HG02885 (cell line): ENCODE measurements at regions not wholly inside any gene's neighbourhood (a gene's known extent, or its start where the extent isn't known, plus 50 kb on each side); places are given as distances from the start of the nearest gene placed in this dataset.

Experiments
- ATAC-seq: cut with Tn5 transposase; IDR thresholded peaks from one replicate; pipeline ENCODE4 v1.9.1; 2021; ENCODE audit warnings: mild to moderate bottlenecking; ENCODE audit not compliant: unreplicated experiment, poor library complexity

- ATAC-seq: no peak
Observed at GRCh38 chr6:208364-208763, 83.9 kb upstream of the DUSP22 start.

GRCh38 chr6:208938-209337, 83.3 kb upstream of the DUSP22 start:
- ATAC-seq: no peak

DNA sequence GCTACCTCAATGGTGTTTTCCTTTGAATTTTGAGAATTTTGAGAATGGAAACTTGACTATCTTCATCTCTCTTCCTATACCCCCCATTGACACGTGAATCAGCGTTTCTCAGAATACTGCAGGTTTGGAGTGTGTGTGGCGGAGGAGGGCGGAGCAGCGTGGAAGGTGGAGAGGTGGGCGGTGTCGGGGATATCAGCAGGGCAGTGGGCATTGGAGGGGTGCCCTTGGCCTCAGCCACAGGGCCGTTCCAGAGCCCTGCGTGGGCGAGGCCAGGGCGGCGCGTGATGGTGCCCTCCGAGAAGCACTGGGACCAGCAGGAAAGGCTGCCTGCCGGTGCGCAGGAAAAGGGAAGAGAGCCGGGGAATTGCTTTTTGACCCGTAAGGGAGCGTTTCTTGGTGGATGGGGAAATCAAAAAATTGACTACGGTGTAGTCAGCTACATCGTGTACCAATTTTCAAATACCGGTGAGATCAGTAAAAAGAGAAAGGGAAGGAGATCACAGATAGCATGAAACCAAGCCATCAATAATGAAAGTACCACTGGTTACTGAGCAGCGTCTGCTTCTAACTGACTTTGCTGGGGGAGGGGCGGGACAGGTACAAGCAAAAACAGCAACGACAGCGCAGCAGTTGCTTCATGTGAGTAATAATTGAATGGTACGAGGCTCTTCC, 82.7 kb upstream of the DUSP22 start:
- peak; percentile 77 for ATAC-seq

DNA sequence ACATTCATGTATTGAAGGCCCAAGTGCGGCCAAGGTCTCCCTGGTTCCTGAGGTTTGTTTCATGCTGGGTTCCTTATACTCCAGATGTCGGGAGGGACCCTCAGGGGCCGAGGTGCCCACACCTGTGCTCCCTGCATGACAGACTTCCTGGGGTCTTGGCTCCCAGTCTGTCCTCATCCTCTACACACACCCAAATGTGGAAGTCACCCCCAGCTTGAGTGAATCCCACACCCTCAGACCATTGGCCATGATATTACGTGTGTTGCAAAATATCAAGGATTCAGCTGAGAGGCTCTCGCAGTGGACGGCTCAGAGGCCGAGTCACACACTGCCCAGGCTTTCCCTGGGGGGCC, 82.2 kb upstream of the DUSP22 start:
- ATAC-seq: no peak

DNA sequence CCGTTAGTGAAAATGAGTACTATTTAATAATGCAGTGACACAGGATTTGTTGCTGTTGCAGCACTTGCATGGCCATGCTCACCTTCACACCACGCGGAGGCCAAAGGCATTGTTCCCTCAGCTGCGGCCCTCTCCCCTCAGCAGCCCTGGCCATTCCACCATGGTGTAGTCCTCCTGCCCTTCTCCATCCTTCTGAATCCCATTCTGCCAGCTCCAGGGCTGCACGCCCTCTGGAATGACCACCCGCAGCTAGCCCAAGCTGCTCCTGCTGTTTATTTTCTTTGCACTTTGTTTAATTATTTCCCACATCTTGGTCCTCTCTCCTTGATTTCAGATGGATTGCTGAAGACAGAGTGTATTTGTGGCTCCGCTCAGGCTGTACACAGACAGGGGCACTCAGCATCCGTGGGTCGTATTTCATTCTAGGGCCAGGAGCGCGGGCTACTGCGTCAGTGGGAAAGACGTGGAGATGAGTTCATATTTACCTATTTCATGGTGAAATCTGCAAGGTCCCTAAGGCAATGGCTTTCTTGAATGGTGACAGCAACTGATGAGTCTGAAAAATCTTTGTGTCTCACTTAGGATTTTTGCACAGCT, 81.4 kb upstream of the DUSP22 start:
- no peak for ATAC-seq

DNA sequence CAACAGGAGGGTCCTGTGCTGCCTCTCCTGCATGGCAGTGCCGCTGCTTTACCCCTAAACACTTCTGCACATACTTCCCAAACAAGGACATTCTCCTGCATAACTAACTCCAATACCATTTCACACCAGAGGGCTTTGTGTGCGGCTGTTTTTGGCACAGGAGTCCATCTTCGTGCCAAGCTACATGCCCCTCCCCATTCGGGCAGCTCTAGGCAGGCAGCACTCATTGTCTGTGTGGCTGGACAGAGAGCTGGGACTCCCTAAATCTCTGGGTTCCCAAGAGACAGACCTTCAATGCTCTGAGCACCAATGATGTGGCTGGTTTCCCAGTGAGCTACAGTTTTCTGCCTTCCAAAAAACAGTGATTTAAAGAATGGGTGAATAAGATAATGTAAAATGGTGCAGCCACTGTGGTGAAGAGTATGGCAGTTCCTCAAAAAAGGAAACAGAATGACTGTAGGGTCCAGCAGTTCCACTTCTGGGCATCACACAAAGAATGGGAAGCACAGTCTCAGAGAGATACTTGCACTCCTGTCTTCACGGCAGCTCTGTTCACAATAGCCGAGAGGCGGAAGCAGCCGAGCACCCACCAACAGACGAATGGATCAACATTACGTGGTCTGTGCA, 80.3 kb upstream of the DUSP22 start:
- no peak for ATAC-seq

DNA sequence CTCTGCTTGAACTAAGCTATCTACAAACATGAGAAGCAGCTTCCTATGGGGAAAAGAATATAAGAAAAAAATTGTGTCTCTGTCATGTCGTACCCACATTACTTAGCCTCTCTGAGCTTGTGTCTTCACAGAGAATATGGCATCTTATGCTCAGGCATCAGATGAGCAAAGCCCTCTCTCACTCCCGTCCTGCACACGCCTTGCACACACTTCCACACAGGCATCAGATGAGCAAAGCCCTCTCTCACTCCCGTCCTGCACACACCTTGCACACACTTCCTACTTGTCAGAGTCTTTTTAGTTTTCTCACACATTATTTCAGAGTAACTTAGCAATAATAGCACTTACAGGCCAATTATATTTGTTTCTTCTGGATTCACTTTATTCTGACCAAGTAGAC, 79.0 kb upstream of the DUSP22 start:
- no peak for ATAC-seq

GRCh38 chr6:214428-214827, 77.9 kb upstream of the DUSP22 start:
- ATAC-seq: no peak

DNA sequence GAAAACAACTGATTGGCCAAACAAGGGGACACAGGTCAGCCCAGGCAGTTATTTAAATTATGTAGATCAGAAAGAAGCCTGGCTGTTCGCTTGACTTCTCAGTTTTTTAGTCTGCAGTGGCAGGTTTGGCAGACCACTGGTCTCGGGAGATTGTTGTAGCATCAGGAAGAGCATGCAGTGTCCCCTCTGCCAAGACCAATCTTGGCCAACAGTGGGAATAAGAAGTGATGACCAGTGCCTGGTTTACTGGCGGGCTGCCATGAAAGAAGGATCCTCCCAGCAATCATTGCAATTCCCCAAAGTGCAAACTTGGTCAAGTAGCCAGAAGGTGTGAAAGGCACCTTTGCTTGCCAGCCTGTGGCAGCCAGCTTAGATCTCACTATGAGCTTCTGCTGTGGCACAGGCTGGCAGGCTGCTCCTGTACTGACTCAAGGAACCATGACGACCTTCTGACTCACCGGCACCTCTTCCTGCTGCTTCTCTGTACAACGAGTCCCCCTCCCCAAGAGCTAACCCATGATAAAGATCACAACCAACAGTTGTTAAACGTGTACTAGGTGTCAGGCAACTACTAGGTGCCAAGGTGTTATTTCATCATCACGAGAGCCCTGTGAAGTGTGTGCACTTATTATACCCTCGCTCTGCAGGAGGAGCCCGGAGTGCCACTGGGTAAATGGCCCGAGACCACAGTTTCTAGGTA, 76.8 kb upstream of the DUSP22 start:
- no peak for ATAC-seq

DNA sequence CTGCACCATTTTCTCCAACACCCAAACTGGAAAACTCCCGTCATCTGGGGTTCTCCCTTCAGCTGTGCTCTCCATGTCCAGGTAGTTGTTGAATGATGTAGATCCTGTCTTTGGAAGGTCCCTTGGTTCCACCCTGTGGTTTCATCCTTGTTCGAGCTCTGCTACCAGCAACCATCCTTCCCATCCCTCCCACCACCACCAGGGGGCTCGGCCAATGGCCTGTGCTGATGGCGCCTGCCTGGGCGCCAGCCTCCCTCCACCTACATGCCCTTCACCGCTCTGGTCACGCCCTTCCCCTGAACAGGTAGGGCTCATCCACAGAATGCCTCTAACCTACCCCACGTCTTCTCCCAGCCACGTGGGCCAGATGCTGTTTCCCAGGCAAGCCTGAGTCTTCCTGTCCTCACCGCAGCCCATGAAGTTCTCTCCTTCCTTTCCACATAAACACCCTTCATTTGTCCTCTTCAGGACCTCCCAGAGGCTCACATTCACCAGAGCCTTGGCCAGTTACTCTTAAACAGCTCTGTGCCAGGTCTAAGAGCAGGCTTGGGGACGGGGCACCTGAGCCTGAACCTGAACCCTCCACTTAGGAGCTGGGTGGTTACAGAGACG, 75.1 kb upstream of the DUSP22 start:
- ATAC-seq: no peak

DNA sequence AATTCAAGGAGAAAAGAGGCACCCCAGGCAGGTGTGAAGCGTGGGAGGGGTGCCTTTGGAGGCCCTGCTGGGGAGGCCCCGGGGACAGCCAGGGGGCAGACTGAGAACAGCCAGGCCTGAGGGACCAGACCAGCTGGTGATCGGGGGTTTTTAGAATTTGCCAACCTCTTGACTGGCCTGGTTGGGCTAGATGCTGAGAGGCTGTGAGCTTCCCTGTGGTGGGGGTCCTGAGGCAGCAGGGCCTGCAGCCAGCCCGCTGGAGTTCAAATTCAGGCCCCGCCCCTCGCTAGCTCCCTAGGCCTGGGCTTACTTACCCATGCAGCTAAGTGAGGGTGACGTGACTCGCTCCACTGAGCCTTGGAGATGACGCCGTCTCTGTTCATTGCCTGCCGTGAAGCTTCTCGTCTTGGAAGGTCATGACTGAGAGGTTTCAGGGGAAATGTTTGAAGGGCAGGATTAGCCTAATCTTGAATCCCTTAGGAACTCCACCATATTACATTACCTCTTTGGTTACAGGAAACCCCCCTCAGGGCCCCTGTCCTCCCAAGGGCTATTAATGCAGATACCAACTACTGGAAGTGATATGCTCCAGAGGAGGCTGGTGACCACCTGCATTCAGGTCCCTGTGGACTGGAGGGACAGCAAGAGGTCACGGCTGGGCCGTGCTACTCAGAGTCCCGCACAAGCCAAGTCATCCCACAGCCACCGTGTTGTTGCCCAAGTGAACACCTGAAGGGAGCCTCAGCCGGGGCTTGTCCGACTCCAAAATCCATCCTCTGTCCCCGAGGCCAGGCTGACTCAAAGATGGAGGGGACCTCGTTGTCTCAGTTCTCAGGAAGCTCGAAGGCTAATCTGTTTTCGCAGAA, 73.9 kb upstream of the DUSP22 start:
- peak; percentile 64 for ATAC-seq

DNA sequence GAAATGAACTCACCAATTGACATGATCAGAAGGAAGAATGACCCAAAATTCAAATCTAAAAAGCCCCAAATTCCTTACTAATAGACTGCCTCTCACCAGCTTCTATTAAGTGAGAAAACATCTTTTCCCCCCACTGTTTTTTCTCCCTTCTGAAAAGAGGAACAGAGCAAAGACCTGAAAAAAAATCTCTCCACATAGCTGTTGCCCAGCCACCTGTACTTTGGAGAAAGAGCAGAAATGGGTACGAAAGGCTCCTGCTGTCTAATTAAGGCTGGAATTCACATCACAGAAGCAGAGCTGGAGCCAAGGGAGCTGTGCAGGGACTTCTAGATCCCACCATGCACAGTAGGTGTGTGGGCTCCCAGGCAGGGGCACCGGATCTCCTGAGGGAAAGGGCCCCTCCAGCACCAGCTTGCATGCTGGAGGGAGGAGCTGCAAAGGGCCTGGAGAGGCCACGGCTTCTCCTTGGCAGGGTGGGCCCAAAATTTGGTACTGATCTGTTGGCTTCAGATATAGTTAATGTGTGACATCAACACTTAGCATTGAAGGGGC, 73.2 kb upstream of the DUSP22 start:
- ATAC-seq: peak; percentile 33

GRCh38 chr6:219641-220198, 72.6 kb upstream of the DUSP22 start:
- no peak for ATAC-seq

- no peak for ATAC-seq
Observed at GRCh38 chr6:220312-220711, 72.0 kb upstream of the DUSP22 start.

DNA sequence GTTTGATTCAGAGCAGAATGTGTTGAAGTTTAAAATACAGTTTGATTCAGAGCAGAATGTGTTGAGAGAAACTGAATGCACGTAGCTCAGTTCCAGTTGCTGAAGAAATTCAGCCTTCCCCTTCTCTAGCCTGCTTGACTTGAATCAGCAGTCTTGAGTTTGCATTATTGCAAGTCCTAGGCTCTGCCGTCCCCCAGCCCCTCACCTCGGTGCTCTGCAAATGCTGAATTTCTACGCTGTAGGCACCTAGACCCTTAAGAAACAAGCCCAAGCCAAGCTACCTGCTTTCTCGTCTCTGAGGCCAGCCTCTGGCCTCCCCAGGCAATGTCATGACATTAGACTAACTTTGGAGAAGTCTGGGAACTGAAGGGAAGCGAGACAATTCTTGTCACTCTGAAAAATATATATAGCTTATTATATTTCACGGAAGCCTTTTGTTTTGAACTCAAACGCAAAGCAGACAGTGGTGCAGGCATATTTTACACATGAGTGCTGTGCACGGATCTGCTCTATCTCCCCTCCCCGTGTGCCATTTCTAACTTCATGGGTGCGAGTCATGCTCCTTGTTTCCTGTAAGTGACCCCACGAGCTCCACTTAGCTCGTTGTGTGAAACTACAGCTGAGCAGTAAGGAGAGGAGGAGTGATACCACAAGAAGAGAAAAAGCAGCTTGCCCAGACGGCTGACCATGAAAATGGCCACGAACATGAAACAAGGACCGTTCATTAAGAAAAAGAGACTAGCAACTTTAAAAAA, 71.4 kb upstream of the DUSP22 start:
- ATAC-seq: no peak

GRCh38 chr6:221531-222349, 70.5 kb upstream of the DUSP22 start:
- no peak for ATAC-seq

- no peak for ATAC-seq
Observed at GRCh38 chr6:222468-222867, 69.8 kb upstream of the DUSP22 start.

DNA sequence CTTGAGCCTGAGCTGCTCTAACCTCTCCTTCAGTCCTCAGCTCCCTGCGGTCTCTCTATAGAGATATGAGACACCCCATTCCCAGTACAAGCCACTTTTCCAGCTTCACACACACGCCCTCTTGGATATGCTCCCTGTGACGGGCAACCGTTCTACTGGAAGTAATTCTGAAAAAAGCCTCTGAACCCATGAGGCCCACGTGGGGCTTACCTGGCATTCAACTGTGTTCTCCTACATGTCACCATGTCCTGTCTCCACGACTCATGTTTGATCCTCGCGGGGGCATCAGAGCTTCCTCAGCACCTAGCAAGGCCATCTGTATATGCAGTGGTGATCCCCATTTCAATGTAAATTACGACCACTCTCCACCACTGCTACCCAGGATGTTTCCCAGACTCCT, 69.2 kb upstream of the DUSP22 start:
- ATAC-seq: no peak
